Gastroesophageal sphincter (tissue), 4 donors: ENCODE measurements at regions not wholly inside any gene's neighbourhood (a gene's known extent, or its start where the extent isn't known, plus 50 kb on each side); places are given as distances from the start of the nearest gene placed in this dataset.
"Not testable (repeated sequence)": the region's sequence is repeated elsewhere in the genome, so short reads cannot be mapped to it uniquely, and the experiment has no call there.

Source experiments
- ATAC-seq: fragments of 150-250 bp; one replicate; pipeline ENCODE4 v1.9.1; 2016; ENCODE audit warnings: mild to moderate bottlenecking, moderate library complexity
- H3K27ac ChIP-seq, 4 donors: fragments of 200-600 bp; sonication (generic) in 3 of 4; 1 replicate in 3 of 4; 2 replicates in 1 of 4; pipeline ENCODE4 v1.5.1; 2016 to 2019
- H3K27me3 ChIP-seq: fragments of 200-600 bp; sonication (generic); one replicate; pipeline ENCODE4 v1.5.1; 2019
- H3K36me3 ChIP-seq, 2 donors: fragments of 200-600 bp; sonication (generic); one replicate each; pipeline ENCODE4 v1.5.1; 2019; ENCODE audit warnings: control low read depth in 1 of 2
- H3K4me1 ChIP-seq, 3 donors: fragments of 200-600 bp; sonication (generic); 1 replicate in 2 of 3; 2 replicates in 1 of 3; pipeline ENCODE4 v1.5.1; 2016 to 2019; ENCODE audit warnings: control low read depth in 2 of 3
- H3K4me3 ChIP-seq, 2 donors: fragments of 200-600 bp; sonication (generic); one replicate each; pipeline ENCODE4 v1.5.1; 2019; ENCODE audit warnings: mild to moderate bottlenecking in 1 of 2, moderate library complexity in 1 of 2
- H3K9me3 ChIP-seq, 3 donors: fragments of 200-600 bp; sonication (generic); one replicate each; pipeline ENCODE4 v1.5.1; 2017 to 2019; ENCODE audit warnings: control low read depth in 2 of 3
- CTCF ChIP-seq, 4 experiments: fragments of 200-600 bp in 2 of 4; fragments of 450-650 bp in 2 of 4; sonication (generic) in 1 of 4; IDR thresholded peaks; one replicate each; pipeline ENCODE4 v1.5.1; 2017 to 2019; ENCODE audit warnings: antibody characterized with exemption in 4 of 4, mild to moderate bottlenecking in 2 of 4, moderate library complexity in 2 of 4
- EP300 ChIP-seq: sonication (generic); formaldehyde crosslinking; IDR thresholded peaks from one replicate; pipeline ENCODE4 v1.6.1; 2017; ENCODE audit warnings: antibody characterized with exemption, mild to moderate bottlenecking
- POLR2A ChIP-seq, 2 donors: fragments of 450-650 bp; IDR thresholded peaks; one replicate each; pipeline ENCODE4 v1.6.1; 2017; ENCODE audit warnings: antibody characterized with exemption in 2 of 2, mild to moderate bottlenecking in 2 of 2, moderate library complexity in 1 of 2
- POLR2AphosphoS5 ChIP-seq: sonication (generic); formaldehyde crosslinking; IDR thresholded peaks from one replicate; pipeline ENCODE4 v1.6.1; 2017; ENCODE audit warnings: antibody characterized with exemption
- WGBS, 2 donors: methylation state at CpG; one replicate each; pipeline ENCODE4 v1.1.5; 2018; ENCODE audit warnings: low coverage in 1 of 2; 5-methylcytosine and 5-hydroxymethylcytosine counted together

- Histone ChIP-seq H3K36me3 (peaks cover 0 to 11% of the 10 kb centered on the region in 2 donors), H3K4me1 (peaks cover 0 to 34% (median 9%) of the 10 kb centered on the region in 3 donors), H3K27ac (no peak overlapping the region), H3K27me3 (no peaks in the 10 kb centered on the region), H3K4me3 (no peak overlapping the region), H3K9me3 (no peaks in the 10 kb centered on the region)
- TF ChIP-seq POLR2AphosphoS5 (no peak), POLR2A (IDR thresholded peaks at IDR 0.05) (no peak), EP300 (no peak), CTCF (IDR thresholded peaks at IDR 0.05) (no peak)
- no peak for ATAC-seq
- WGBS, 2 donors: 60% methylated on average over 1 of the region's 5 CpGs; no CpG with 5 or more reads in 1 of the 2 donors
These were observed 80.4 kb downstream of the RIN2 start for GRCh38 chr20:19838468-19838867.

DNA sequence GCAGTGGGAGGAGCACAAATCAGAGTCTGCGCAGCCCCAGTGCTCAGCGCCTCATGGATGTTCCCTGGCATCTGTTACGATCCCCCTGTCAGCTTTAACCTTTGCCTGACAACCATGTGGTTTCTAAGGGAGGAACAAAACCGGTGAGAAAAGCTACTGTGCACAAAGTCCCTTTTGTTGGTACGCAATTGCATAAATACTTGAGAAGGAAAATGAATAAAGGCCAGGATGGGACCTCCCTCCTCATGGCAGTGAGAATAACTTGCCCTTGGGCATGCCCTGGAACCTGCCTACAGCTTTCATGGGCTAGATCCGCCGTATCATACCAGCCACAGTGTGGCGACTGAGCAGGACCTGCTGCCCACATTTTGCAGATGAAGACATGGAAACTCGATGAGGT lies 81.0 kb downstream of the RIN2 start:
- Histone ChIP-seq H3K4me3 (no peak overlapping the region), H3K9me3 (no peaks in the 10 kb centered on the region), H3K27me3 (no peaks in the 10 kb centered on the region), H3K27ac (no peak overlapping the region), H3K36me3 (peaks cover 0 to 11% of the 10 kb centered on the region in 2 donors), H3K4me1 (peaks cover 0 to 29% (median 9%) of the 10 kb centered on the region in 3 donors)
- ATAC-seq: no peak
- WGBS, 2 donors: 92 to 100% methylated on average over 6 to 9 of the region's 9 CpGs
- no peak for TF ChIP-seq POLR2AphosphoS5
- no peak for TF ChIP-seq EP300
- no peak for TF ChIP-seq POLR2A (IDR thresholded peaks at IDR 0.05)
- no peak for TF ChIP-seq CTCF (IDR thresholded peaks at IDR 0.05)

DNA sequence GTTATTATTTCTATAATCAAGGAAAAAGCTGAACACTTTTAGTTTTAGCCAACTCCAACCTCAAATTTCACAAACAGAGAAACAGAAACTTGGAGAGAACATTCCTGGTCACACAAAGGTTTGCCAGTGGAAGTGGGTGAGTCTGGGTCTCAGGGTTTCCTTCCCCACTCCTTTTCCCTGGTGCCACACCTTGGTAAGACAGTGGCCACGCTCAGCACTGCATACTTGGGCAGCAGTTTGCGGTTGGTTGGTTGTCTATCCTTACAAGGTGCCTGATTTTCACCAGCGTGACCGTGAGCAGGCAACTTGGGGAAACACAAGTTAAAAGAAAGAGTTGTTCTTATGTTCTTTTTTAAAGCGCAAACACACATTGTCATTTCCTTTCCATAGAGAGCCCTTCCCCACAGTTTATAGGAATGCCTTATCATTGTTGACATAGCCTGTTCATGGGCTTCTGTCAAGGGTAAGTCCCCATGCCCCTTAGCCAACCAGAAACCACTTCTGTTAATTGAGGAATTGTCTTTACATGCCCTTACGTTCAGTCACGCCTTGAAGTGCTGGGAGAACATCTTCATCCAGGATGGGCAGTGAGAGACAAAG lies 82.2 kb downstream of the RIN2 start:
- ATAC-seq: no peak
- 83 to 100% methylated on average over 2 to 4 of the region's 7 CpGs for WGBS, 2 donors
- H3K4me3 ChIP-seq: no peak overlapping the region
- H3K27me3 ChIP-seq: no peaks in the 10 kb centered on the region
- H3K36me3 ChIP-seq: peaks cover 0 to 11% of the 10 kb centered on the region in 2 donors
- no peak overlapping the region for H3K27ac ChIP-seq
- H3K4me1 ChIP-seq: peaks cover 0 to 17% (median 5%) of the 10 kb centered on the region in 3 donors
- no peaks in the 10 kb centered on the region for H3K9me3 ChIP-seq
- TF ChIP-seq EP300 (no peak), POLR2A (IDR thresholded peaks at IDR 0.05) (no peak), POLR2AphosphoS5 (no peak), CTCF (IDR thresholded peaks at IDR 0.05) (no peak)

DNA sequence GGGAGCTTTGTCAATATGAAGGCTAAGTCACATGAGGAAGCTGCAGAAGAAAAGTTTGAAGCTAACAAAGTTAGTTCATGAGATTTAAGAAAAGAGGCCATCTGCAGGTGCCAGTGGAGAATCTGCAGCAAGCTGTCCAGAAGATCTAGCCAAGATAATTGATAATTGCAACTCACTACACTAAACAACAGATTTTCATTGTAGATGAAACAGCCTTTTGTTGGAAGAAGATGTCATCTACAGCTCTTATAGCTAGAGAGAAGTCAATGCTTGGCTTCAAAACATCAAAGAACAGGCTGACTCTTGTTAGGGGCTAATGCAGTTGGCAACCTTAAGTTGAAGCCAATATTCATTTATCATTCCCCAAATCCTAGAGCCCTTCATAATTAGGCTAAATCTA lies 83.7 kb downstream of the RIN2 start:
- Histone ChIP-seq H3K4me3 (no peak overlapping the region), H3K36me3 (peaks cover 0 to 11% of the 10 kb centered on the region in 2 donors), H3K9me3 (no peaks in the 10 kb centered on the region), H3K4me1 (peaks cover 0 to 4% (median 0%) of the 10 kb centered on the region in 3 donors), H3K27me3 (no peaks in the 10 kb centered on the region), H3K27ac (no peak overlapping the region)
- TF ChIP-seq EP300 (no peak), POLR2AphosphoS5 (no peak), POLR2A (IDR thresholded peaks at IDR 0.05) (no peak), CTCF (IDR thresholded peaks at IDR 0.05) (no peak)
- no peak for ATAC-seq

- not testable (repeated sequence) for H3K27me3 ChIP-seq, H3K4me3 ChIP-seq, H3K9me3 ChIP-seq, ATAC-seq, H3K27ac ChIP-seq
- H3K4me1 ChIP-seq: peaks cover 3 to 15% (median 9%) of the 10 kb centered on the region in 3 donors
- H3K36me3 ChIP-seq: peaks cover 0 to 11% of the 10 kb centered on the region in 2 donors
These were observed 86.8 kb downstream of the RIN2 start for GRCh38 chr20:19844850-19845249.
